AG09319 (cell line): ENCODE measurements at regions not wholly inside any gene's neighbourhood (a gene's known extent, or its start where the extent isn't known, plus 50 kb on each side); places are given as distances from the start of the nearest gene placed in this dataset.

Source experiments
- DNase-seq: peaks from one replicate; pipeline ENCODE4 v3.0.0-alpha.2; 2010; ENCODE audit warnings: low read depth; ENCODE audit errors: extremely low read depth
- TF ChIP-seq, protein P1 (sequence below): IDR thresholded peaks from 2 replicates; pipeline ENCODE4 v1.5.1; 2011; ENCODE audit warnings: low read depth, mild to moderate bottlenecking, inconsistent platforms, low read length, moderate library complexity

DNA sequence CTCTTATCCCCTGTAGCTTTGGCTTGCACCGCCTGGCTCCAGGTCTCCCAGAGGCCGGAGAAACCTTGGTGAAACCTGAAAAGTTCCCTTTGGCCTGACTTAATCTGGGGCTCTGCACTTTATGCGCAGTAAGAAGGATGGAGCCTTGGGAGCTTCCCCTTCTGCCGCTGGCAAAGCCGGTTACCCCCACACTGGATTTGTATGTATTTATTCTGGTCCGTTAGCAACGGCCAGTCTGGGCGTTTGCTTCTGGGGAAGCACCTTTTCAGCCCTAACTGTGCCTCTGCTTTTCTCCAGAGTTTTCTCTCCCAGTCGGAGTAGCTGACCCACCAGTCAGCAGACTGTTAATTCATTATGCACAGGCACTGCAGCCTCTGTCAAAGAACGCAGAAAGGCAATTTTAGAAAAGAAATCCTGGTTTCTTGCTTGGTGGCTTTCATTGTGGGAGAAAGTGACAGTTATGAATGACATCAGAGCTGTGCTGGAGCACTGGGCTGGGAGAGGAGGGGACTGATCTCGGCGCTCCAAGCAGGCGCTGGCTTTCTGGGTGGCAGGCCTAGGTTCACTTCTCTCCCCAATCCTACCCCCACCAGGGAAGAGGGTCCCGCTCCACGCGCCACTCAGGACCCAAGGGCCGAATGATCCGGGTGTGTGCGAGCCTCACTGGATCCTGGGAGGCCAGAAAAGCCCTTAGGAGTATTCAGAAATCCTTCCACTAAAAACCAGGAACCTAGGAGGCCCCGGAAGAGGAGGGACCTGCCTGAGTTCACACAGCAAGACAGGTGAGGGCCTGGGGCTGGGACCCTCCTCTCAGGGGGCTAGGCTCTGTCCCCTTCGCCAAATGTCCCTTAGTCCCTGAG is 70.2 kb downstream of the RTL6 start:
- TF ChIP-seq, protein P1, sequence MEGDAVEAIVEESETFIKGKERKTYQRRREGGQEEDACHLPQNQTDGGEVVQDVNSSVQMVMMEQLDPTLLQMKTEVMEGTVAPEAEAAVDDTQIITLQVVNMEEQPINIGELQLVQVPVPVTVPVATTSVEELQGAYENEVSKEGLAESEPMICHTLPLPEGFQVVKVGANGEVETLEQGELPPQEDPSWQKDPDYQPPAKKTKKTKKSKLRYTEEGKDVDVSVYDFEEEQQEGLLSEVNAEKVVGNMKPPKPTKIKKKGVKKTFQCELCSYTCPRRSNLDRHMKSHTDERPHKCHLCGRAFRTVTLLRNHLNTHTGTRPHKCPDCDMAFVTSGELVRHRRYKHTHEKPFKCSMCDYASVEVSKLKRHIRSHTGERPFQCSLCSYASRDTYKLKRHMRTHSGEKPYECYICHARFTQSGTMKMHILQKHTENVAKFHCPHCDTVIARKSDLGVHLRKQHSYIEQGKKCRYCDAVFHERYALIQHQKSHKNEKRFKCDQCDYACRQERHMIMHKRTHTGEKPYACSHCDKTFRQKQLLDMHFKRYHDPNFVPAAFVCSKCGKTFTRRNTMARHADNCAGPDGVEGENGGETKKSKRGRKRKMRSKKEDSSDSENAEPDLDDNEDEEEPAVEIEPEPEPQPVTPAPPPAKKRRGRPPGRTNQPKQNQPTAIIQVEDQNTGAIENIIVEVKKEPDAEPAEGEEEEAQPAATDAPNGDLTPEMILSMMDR: no peak
- DNase-seq: no peak

DNA sequence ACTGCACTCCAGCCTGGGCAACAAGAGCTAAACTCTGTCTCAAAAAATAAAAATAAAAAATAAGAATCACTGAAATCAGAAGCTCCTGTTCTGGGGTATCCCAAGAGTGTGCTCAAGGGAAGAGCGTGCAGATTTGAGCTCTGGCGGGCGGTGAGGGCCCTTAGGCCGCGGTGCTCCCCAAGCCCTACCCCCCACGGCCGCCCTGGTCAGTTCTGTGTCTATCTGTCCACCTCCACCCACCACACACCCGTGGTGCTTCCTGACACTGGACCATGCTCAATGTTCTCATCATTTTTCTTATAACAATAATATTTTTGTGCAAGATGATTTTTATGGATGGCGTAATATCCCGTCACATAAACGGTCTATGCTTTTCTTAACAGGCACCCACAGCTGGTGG is 71.1 kb downstream of the RTL6 start:
- DNase-seq: no peak
- TF ChIP-seq, protein P1: no peak

DNA sequence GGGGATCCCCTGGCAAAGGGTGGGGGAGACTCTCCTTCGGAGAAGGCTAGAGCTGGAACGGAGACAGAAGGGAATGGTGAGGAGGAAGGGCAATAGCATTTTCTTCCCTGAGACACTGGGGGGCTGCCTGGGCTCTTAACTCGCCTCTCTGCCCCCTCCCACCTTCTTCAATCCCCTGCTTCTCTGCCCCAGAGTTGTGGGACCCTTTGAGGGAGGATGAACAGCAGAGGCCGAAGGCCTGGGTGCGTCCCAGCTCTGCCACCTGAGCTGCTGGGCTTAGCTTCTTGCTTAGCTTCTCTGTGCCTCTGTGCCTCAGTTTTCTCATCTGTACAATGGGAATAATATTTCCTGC is 72.4 kb downstream of the RTL6 start:
- no peak for DNase-seq
- TF ChIP-seq, protein P1: no peak

DNA sequence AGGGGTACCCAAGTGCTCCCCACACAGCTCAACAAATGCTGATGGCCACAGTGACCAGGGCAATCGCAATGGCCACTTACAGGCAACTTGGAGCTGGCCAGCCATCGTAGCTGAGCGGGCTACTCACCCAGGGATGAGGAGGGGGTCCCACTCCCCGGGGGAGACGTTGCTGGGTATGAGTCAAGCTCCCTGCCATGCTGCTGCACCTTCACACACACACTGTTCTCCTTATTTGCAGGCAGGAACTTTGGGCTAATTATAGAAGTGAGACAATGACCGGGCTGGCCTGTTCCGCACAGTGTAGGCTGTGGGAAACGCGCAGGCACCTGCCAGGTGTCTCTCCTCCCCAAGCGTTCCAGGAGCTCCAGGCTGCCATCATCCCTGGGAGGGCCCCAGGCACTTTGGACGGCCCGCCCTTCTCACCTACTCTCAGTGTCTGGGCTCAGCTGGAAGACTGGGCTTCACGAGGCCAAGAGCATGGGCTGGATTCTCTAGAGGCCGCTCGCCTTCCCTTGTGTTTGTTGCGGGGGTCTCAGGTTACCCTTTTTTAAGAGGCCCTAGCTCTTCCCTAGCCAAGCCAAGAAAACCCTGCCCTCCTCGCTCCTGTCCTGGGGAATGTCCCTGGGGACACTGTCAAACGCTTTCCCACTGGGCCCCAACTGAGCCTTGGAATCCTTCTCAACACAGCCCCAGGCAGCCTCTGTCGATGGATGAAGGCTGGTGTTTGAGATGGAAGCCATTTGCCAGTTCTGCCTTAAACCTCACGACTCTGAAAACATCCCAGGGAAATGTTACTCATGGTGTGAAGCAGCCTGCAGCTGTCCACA is 73.0 kb downstream of the RTL6 start:
- DNase-seq: no peak
- TF ChIP-seq, protein P1: no peak

DNA sequence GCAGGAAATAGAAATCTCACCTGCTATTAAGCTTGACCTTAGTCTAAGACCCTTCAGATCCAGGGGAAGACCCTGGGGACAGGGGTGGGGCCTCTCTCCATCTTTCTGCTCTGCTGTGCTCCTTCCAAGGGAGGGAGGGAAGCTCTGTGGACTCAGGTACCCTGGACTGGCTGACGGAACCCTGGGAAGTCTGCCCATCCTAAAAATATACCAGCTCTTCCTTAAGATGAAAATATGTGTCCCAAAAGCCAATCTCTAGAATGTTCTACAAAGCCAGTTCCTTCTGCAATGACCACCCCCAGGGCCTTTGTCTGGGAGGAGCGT is 73.7 kb downstream of the RTL6 start:
- TF ChIP-seq, protein P1: no peak
- no peak for DNase-seq

DNA sequence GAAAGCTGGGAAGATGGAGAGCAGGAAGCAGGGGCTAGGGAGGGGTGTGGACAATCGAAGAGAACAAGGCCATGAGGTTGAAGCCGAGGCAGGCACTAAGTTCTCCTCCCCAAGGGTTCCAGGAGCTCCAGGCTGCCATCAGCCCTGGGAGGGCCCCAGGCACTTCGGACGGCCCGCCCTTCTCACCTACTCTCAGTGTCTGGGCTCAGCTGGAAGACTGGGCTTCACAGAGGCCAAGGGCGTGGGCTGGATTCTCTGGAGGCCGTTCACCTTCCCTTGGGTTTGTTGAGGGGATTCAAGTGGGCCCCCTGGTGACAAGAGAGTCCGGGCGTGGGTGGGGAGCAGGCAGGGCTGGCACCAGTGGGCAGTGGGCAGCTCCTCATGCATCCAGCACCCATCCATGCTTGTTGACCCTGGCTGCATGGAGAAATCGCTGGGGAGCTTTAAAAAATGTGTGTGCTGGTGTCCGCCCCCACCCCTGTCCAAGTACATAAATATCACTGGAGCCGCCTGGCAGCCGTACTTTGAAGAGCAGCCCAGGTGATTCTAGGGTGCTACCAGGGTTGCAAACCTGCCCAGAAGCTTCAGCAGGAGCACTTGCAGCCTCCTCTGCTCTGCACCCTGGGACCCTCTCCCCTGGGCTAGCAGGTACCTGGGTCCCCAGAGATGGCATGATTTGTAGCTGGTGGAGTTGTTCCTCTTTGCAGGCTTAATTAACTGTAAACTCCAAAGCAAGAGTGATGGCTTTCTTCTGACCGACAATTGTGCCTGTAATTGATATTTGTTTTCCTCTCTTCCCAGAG is 74.3 kb downstream of the RTL6 start:
- TF ChIP-seq, protein P1: no peak
- no peak for DNase-seq
